ENCODE measurements at regions not wholly inside any gene's neighbourhood (a gene's known extent, or its start where the extent isn't known, plus 50 kb on each side); places are given as distances from the start of the nearest gene placed in this dataset.

DNA sequence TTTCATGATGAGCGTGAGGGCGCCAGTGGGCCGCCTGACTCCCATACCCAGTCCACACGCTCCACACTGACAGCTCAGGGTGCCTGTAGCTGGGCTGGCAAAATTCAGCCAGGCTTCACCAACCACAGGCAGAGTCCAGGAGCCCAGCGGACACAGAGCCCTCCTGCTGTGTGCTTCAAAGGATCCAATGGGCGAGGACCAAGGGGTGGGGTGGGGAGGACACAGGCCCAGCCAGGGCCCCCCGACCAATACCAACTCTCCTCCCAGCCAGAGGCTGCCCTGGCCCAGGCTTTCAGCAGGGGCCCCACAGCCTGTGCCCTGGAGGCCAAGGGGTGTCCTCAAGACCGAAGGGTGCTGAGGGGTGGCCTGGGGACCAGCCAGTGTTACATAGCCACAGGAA lies 336.1 kb downstream of the CTTN start:
- Histone ChIP-seq H3K27ac (ENCODE audit: low read depth, low read length) (no peak overlapping the region), H3K4me1 (ENCODE audit: control insufficient read depth, insufficient read depth, low read length, unreplicated experiment) (no peaks in the 10 kb centered on the region), H3K4me3 (ENCODE audit: low read depth, low read length) (no peak overlapping the region), H2AFZ (ENCODE audit: low read length, unreplicated experiment) (no peak overlapping the region), H3K27me3 (ENCODE audit: insufficient read depth, low read length) (no peaks in the 10 kb centered on the region), H3K36me3 (ENCODE audit: insufficient read depth, low read length) (no peaks in the 10 kb centered on the region), H3K79me2 (ENCODE audit: control insufficient read depth, insufficient read depth, low read length, unreplicated experiment) (no peaks in the 10 kb centered on the region)

DNA sequence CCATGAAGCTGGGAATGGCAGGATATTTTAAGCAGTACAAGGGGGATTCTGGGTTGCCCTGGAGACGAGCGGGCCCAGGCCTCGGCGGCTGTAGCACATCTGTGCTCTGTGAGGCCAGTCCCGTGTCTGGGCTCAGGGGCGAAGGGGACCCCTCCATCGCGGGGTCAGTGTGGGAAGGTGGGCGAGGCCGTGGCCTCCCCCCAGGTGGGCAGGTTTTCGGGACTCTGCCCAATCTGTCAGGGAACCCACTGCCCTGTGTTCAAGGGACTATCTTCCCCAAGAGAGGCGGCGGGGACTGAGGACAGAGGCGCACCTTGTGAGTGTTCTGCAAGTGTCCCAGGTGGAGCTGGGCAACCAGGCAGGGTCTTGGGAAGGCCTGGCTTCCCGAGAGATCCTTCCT lies 336.6 kb downstream of the CTTN start:
- H3K4me3 ChIP-seq (ENCODE audit: low read depth, low read length), result no peak overlapping the region
- no peak overlapping the region for H2AFZ ChIP-seq (ENCODE audit: low read length, unreplicated experiment)
- no peak overlapping the region for H3K27ac ChIP-seq (ENCODE audit: low read depth, low read length)
- H3K36me3 ChIP-seq (ENCODE audit: insufficient read depth, low read length), result no peaks in the 10 kb centered on the region
- no peaks in the 10 kb centered on the region for H3K27me3 ChIP-seq (ENCODE audit: insufficient read depth, low read length)
- no peaks in the 10 kb centered on the region for H3K4me1 ChIP-seq (ENCODE audit: control insufficient read depth, insufficient read depth, low read length, unreplicated experiment)
- H3K79me2 ChIP-seq (ENCODE audit: control insufficient read depth, insufficient read depth, low read length, unreplicated experiment), result no peaks in the 10 kb centered on the region

- H3K27ac ChIP-seq (ENCODE audit: low read depth, low read length), result no peak overlapping the region
- H3K27me3 ChIP-seq (ENCODE audit: insufficient read depth, low read length), result no peaks in the 10 kb centered on the region
- no peak overlapping the region for H2AFZ ChIP-seq (ENCODE audit: low read length, unreplicated experiment)
- H3K36me3 ChIP-seq (ENCODE audit: insufficient read depth, low read length), result no peaks in the 10 kb centered on the region
- no peaks in the 10 kb centered on the region for H3K79me2 ChIP-seq (ENCODE audit: control insufficient read depth, insufficient read depth, low read length, unreplicated experiment)
- no peak overlapping the region for H3K4me3 ChIP-seq (ENCODE audit: low read depth, low read length)
- no peaks in the 10 kb centered on the region for H3K4me1 ChIP-seq (ENCODE audit: control insufficient read depth, insufficient read depth, low read length, unreplicated experiment)
Measured at GRCh38 chr11:70735976-70736375, 337.6 kb downstream of the CTTN start.

DNA sequence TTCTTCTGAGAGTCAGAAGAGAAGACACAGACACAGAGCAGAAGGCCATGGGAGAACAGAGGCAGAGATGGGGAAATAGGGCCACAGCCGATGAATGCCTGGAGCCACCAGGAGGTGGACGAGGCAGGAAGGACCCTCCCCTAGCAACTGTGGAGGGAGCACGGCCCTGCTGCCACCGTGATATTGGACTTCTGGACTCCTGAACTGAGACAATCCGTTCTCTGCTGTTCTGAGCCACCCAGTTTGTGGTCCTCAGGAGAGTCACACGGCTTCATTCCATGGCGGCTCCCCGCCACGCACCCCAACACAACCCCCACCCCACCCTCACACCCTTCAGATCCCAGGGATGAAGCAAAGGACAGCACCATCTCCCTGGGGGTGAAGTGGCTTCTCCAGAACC lies 338.1 kb downstream of the CTTN start:
- no peaks in the 10 kb centered on the region for H3K79me2 ChIP-seq (ENCODE audit: control insufficient read depth, insufficient read depth, low read length, unreplicated experiment)
- no peaks in the 10 kb centered on the region for H3K4me1 ChIP-seq (ENCODE audit: control insufficient read depth, insufficient read depth, low read length, unreplicated experiment)
- no peak overlapping the region for H2AFZ ChIP-seq (ENCODE audit: low read length, unreplicated experiment)
- no peak overlapping the region for H3K4me3 ChIP-seq (ENCODE audit: low read depth, low read length)
- H3K27me3 ChIP-seq (ENCODE audit: insufficient read depth, low read length), result no peaks in the 10 kb centered on the region
- H3K27ac ChIP-seq (ENCODE audit: low read depth, low read length), result no peak overlapping the region
- H3K36me3 ChIP-seq (ENCODE audit: insufficient read depth, low read length), result no peaks in the 10 kb centered on the region

GRCh38 chr11:70736937-70737640 lies 338.8 kb downstream of the CTTN start:
- no peak overlapping the region for H3K4me3 ChIP-seq (ENCODE audit: low read depth, low read length)
- no peaks in the 10 kb centered on the region for H3K4me1 ChIP-seq (ENCODE audit: control insufficient read depth, insufficient read depth, low read length, unreplicated experiment)
- no peaks in the 10 kb centered on the region for H3K79me2 ChIP-seq (ENCODE audit: control insufficient read depth, insufficient read depth, low read length, unreplicated experiment)
- H2AFZ ChIP-seq (ENCODE audit: low read length, unreplicated experiment), result no peak overlapping the region
- no peak overlapping the region for H3K27ac ChIP-seq (ENCODE audit: low read depth, low read length)
- H3K36me3 ChIP-seq (ENCODE audit: insufficient read depth, low read length), result no peaks in the 10 kb centered on the region
- no peaks in the 10 kb centered on the region for H3K27me3 ChIP-seq (ENCODE audit: insufficient read depth, low read length)

- Histone ChIP-seq H2AFZ (ENCODE audit: low read length, unreplicated experiment) (no peak overlapping the region), H3K4me1 (ENCODE audit: control insufficient read depth, insufficient read depth, low read length, unreplicated experiment) (no peaks in the 10 kb centered on the region), H3K27ac (ENCODE audit: low read depth, low read length) (no peak overlapping the region), H3K4me3 (ENCODE audit: low read depth, low read length) (no peak overlapping the region), H3K79me2 (ENCODE audit: control insufficient read depth, insufficient read depth, low read length, unreplicated experiment) (no peaks in the 10 kb centered on the region), H3K27me3 (ENCODE audit: insufficient read depth, low read length) (no peaks in the 10 kb centered on the region), H3K36me3 (ENCODE audit: insufficient read depth, low read length) (no peaks in the 10 kb centered on the region)
Measured at GRCh38 chr11:70737816-70738630, 339.7 kb downstream of the CTTN start.

DNA sequence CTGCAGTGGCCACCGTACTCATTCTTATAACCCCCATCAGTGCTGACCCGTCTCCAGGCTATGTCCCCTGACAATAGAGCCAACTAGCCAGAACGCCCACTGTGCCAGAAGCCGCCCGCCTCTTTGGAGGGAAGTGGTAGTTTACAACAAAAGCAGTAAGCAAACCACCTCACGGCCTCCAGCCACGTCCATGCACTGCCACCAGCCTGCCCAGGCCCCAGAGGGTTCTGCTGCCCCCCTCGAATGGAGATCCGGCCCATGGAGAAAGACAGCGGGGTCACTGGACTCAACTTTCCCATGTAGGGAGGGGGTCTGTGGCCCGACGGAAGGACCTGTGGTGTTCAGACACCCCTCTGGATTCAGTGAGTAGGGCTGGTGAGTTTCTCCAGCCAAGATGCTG lies 340.3 kb downstream of the CTTN start:
- Histone ChIP-seq H3K4me1 (ENCODE audit: control insufficient read depth, insufficient read depth, low read length, unreplicated experiment) (no peaks in the 10 kb centered on the region), H3K27me3 (ENCODE audit: insufficient read depth, low read length) (no peaks in the 10 kb centered on the region), H3K27ac (ENCODE audit: low read depth, low read length) (no peak overlapping the region), H3K79me2 (ENCODE audit: control insufficient read depth, insufficient read depth, low read length, unreplicated experiment) (no peaks in the 10 kb centered on the region), H3K36me3 (ENCODE audit: insufficient read depth, low read length) (no peaks in the 10 kb centered on the region), H3K4me3 (ENCODE audit: low read depth, low read length) (no peak overlapping the region), H2AFZ (ENCODE audit: low read length, unreplicated experiment) (no peak overlapping the region)

DNA sequence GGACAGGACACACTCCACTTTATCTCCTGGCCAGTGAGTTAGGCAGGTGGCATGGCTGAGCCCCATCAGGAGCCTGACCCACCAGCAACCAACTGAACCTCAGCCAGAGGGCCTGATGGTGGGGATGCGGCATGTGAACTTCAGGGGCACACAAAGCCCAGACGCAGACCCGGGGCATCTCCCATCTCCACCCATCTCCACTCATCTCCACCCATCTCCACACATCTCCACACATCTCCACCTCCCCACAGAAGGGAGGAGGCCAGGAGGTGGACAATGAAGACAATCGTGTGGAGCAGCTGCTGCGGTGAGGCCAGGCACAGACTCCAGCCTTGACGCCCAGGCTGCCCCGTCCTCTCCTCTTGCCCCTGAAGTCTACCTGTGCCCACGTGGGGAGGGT lies 340.8 kb downstream of the CTTN start:
- Histone ChIP-seq H2AFZ (ENCODE audit: low read length, unreplicated experiment) (no peak overlapping the region), H3K36me3 (ENCODE audit: insufficient read depth, low read length) (no peaks in the 10 kb centered on the region), H3K4me1 (ENCODE audit: control insufficient read depth, insufficient read depth, low read length, unreplicated experiment) (no peaks in the 10 kb centered on the region), H3K27ac (ENCODE audit: low read depth, low read length) (no peak overlapping the region), H3K27me3 (ENCODE audit: insufficient read depth, low read length) (no peaks in the 10 kb centered on the region), H3K4me3 (ENCODE audit: low read depth, low read length) (no peak overlapping the region), H3K79me2 (ENCODE audit: control insufficient read depth, insufficient read depth, low read length, unreplicated experiment) (no peaks in the 10 kb centered on the region)

GRCh38 chr11:70739811-70740487 lies 341.6 kb downstream of the CTTN start:
- H3K4me3 ChIP-seq (ENCODE audit: low read depth, low read length), result no peak overlapping the region
- no peaks in the 10 kb centered on the region for H3K4me1 ChIP-seq (ENCODE audit: control insufficient read depth, insufficient read depth, low read length, unreplicated experiment)
- H3K36me3 ChIP-seq (ENCODE audit: insufficient read depth, low read length), result no peaks in the 10 kb centered on the region
- H2AFZ ChIP-seq (ENCODE audit: low read length, unreplicated experiment), result no peak overlapping the region
- no peaks in the 10 kb centered on the region for H3K79me2 ChIP-seq (ENCODE audit: control insufficient read depth, insufficient read depth, low read length, unreplicated experiment)
- no peaks in the 10 kb centered on the region for H3K27me3 ChIP-seq (ENCODE audit: insufficient read depth, low read length)
- no peak overlapping the region for H3K27ac ChIP-seq (ENCODE audit: low read depth, low read length)

GRCh38 chr11:70740488-70740851 lies 342.1 kb downstream of the CTTN start:
- Histone ChIP-seq H3K4me3 (ENCODE audit: low read depth, low read length) (no peak overlapping the region), H3K79me2 (ENCODE audit: control insufficient read depth, insufficient read depth, low read length, unreplicated experiment) (no peaks in the 10 kb centered on the region), H3K36me3 (ENCODE audit: insufficient read depth, low read length) (no peaks in the 10 kb centered on the region), H3K27ac (ENCODE audit: low read depth, low read length) (no peak overlapping the region), H3K4me1 (ENCODE audit: control insufficient read depth, insufficient read depth, low read length, unreplicated experiment) (no peaks in the 10 kb centered on the region), H2AFZ (ENCODE audit: low read length, unreplicated experiment) (no peak overlapping the region), H3K27me3 (ENCODE audit: insufficient read depth, low read length) (no peaks in the 10 kb centered on the region)

DNA sequence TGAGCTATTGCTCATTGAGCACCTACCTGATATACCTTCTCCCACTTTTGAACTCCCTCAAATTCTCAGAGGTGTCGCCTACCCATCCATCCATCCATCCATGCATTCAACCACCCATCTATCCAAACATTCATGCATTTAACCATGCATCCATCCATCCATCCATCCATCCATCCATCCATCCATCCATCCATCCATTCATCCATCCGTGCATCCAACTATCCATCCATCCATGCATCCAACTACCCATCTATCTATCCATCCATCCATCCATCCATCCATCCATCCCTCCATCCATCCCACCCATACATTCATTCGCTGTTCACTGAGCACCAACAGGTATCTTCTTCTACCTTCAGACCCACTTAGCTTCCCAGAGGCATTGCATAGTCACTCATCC lies 342.8 kb downstream of the CTTN start:
- H3K79me2 ChIP-seq (ENCODE audit: control insufficient read depth, insufficient read depth, low read length, unreplicated experiment), result no peaks in the 10 kb centered on the region
- no peaks in the 10 kb centered on the region for H3K4me1 ChIP-seq (ENCODE audit: control insufficient read depth, insufficient read depth, low read length, unreplicated experiment)
- H3K27me3 ChIP-seq (ENCODE audit: insufficient read depth, low read length), result no peaks in the 10 kb centered on the region
- H3K36me3 ChIP-seq (ENCODE audit: insufficient read depth, low read length), result no peaks in the 10 kb centered on the region
- H2AFZ ChIP-seq (ENCODE audit: low read length, unreplicated experiment), result no peak overlapping the region
- no peak overlapping the region for H3K4me3 ChIP-seq (ENCODE audit: low read depth, low read length)
- no peak overlapping the region for H3K27ac ChIP-seq (ENCODE audit: low read depth, low read length)
